ENCODE measurements at regions not wholly inside any gene's neighbourhood (a gene's known extent, or its start where the extent isn't known, plus 50 kb on each side); places are given as distances from the start of the nearest gene placed in this dataset.
"Not testable (repeated sequence)": the region's sequence is repeated elsewhere in the genome, so short reads cannot be mapped to it uniquely, and the experiment has no call there.

GRCh38 chr11:59030037-59030436 is 56.1 kb upstream of the GLYATL1B start:
- 73 to 80% methylated on average over 4 of the region's 4 CpGs for WGBS, 2 donors

GRCh38 chr11:59031746-59032145 is 54.4 kb upstream of the GLYATL1B start:
- intact Hi-C loops (cut with DNase I); H3K4me1 ChIP-seq (ENCODE audit: control insufficient read depth in 1 of 2, insufficient read depth in 2 of 2, low read length in 2 of 2); H3K27ac ChIP-seq (ENCODE audit: low read depth in 1 of 2, low read length in 2 of 2); H3K27me3 ChIP-seq (ENCODE audit: control insufficient read depth in 1 of 2, insufficient read depth in 2 of 2, low read length in 1 of 2); H3K9me3 ChIP-seq (ENCODE audit: control insufficient read depth, low read length); ATAC-seq (ENCODE audit: low FRiP score); DNase-seq; H3K4me3 ChIP-seq (ENCODE audit: low read length in 2 of 2); H3K36me3 ChIP-seq (ENCODE audit: control insufficient read depth in 1 of 2, insufficient read depth in 2 of 2, low read length in 1 of 2): not testable (repeated sequence)
- 67 to 71% methylated on average over 1 of the region's 1 CpG for WGBS, 2 donors

More at GRCh38 chr11:59030037-59030436, 56.1 kb upstream of the GLYATL1B start:
- Histone ChIP-seq H3K36me3 (ENCODE audit: control insufficient read depth in 1 of 2, insufficient read depth in 2 of 2, low read length in 1 of 2) (no peaks in the 10 kb centered on the region), H3K27me3 (ENCODE audit: control insufficient read depth in 1 of 2, insufficient read depth in 2 of 2, low read length in 1 of 2) (no peaks in the 10 kb centered on the region), H3K9me3 (ENCODE audit: control insufficient read depth, low read length) (no peaks in the 10 kb centered on the region), H3K27ac (ENCODE audit: low read depth in 1 of 2, low read length in 2 of 2) (no peak overlapping the region), H3K4me1 (ENCODE audit: control insufficient read depth in 1 of 2, insufficient read depth in 2 of 2, low read length in 2 of 2) (no peaks in the 10 kb centered on the region), H3K4me3 (ENCODE audit: low read length in 2 of 2) (no peak overlapping the region)
- ATAC-seq (ENCODE audit: low FRiP score) (no peak), DNase-seq (no peak)
- intact Hi-C loops (cut with DNase I), result no loop called here
